ENCODE measurements at regions not wholly inside any gene's neighbourhood (a gene's known extent, or its start where the extent isn't known, plus 50 kb on each side); places are given as distances from the start of the nearest gene placed in this dataset.
"Not testable (repeated sequence)": the region's sequence is repeated elsewhere in the genome, so short reads cannot be mapped to it uniquely, and the experiment has no call there.

GRCh38 chr5:100096328-100096727 is 438.8 kb upstream of the FAM174A start:
- not testable (repeated sequence) for H3K27me3 ChIP-seq (ENCODE audit: control insufficient read depth in 2 of 2, insufficient read depth in 2 of 2, low read length in 2 of 2); H3K36me3 ChIP-seq (ENCODE audit: control insufficient read depth in 2 of 2, insufficient read depth in 2 of 2, low read length in 2 of 2); H3K4me1 ChIP-seq (ENCODE audit: control insufficient read depth in 2 of 2, insufficient read depth in 2 of 2, low read length in 2 of 2); H3K4me3 ChIP-seq (ENCODE audit: low read length in 2 of 2); H3K9ac ChIP-seq (ENCODE audit: low read depth in 1 of 2, low read length in 2 of 2); H3K9me3 ChIP-seq (ENCODE audit: control insufficient read depth in 2 of 2, low read length in 2 of 2); H3K27ac ChIP-seq (ENCODE audit: low read depth in 2 of 2, low read length in 2 of 2)

GRCh38 chr5:100080703-100081102 is 454.5 kb upstream of the FAM174A start:
- H3K4me3 ChIP-seq (ENCODE audit: low read length in 2 of 2); H3K36me3 ChIP-seq (ENCODE audit: control insufficient read depth in 2 of 2, insufficient read depth in 2 of 2, low read length in 2 of 2); H3K9me3 ChIP-seq (ENCODE audit: control insufficient read depth in 2 of 2, low read length in 2 of 2); H3K4me1 ChIP-seq (ENCODE audit: control insufficient read depth in 2 of 2, insufficient read depth in 2 of 2, low read length in 2 of 2); H3K9ac ChIP-seq (ENCODE audit: low read depth in 1 of 2, low read length in 2 of 2); H3K27ac ChIP-seq (ENCODE audit: low read depth in 2 of 2, low read length in 2 of 2); H3K27me3 ChIP-seq (ENCODE audit: control insufficient read depth in 2 of 2, insufficient read depth in 2 of 2, low read length in 2 of 2): not testable (repeated sequence)

- H3K4me3 ChIP-seq (ENCODE audit: low read length in 2 of 2); H3K27ac ChIP-seq (ENCODE audit: low read depth in 2 of 2, low read length in 2 of 2); H3K36me3 ChIP-seq (ENCODE audit: control insufficient read depth in 2 of 2, insufficient read depth in 2 of 2, low read length in 2 of 2); H3K9me3 ChIP-seq (ENCODE audit: control insufficient read depth in 2 of 2, low read length in 2 of 2); H3K9ac ChIP-seq (ENCODE audit: low read depth in 1 of 2, low read length in 2 of 2); H3K4me1 ChIP-seq (ENCODE audit: control insufficient read depth in 2 of 2, insufficient read depth in 2 of 2, low read length in 2 of 2); H3K27me3 ChIP-seq (ENCODE audit: control insufficient read depth in 2 of 2, insufficient read depth in 2 of 2, low read length in 2 of 2): not testable (repeated sequence)
These were observed 456.0 kb upstream of the FAM174A start for GRCh38 chr5:100079163-100079562.

GRCh38 chr5:100066020-100066419 is 469.2 kb upstream of the FAM174A start:
- H3K36me3 ChIP-seq (ENCODE audit: control insufficient read depth in 2 of 2, insufficient read depth in 2 of 2, low read length in 2 of 2); H3K9me3 ChIP-seq (ENCODE audit: control insufficient read depth in 2 of 2, low read length in 2 of 2); H3K27ac ChIP-seq (ENCODE audit: low read depth in 2 of 2, low read length in 2 of 2); H3K4me3 ChIP-seq (ENCODE audit: low read length in 2 of 2); H3K9ac ChIP-seq (ENCODE audit: low read depth in 1 of 2, low read length in 2 of 2); H3K4me1 ChIP-seq (ENCODE audit: control insufficient read depth in 2 of 2, insufficient read depth in 2 of 2, low read length in 2 of 2); H3K27me3 ChIP-seq (ENCODE audit: control insufficient read depth in 2 of 2, insufficient read depth in 2 of 2, low read length in 2 of 2): not testable (repeated sequence)

GRCh38 chr5:100043475-100043874 is 491.7 kb upstream of the FAM174A start:
- Histone ChIP-seq H3K36me3 (ENCODE audit: control insufficient read depth in 2 of 2, insufficient read depth in 2 of 2, low read length in 2 of 2) (no peaks in the 10 kb centered on the region), H3K9ac (ENCODE audit: low read depth in 1 of 2, low read length in 2 of 2) (no peak overlapping the region), H3K4me3 (ENCODE audit: low read length in 2 of 2) (no peak overlapping the region)

GRCh38 chr5:100026606-100027005 is 508.6 kb upstream of the FAM174A start:
- no peaks in the 10 kb centered on the region for H3K4me1 ChIP-seq (ENCODE audit: control insufficient read depth in 2 of 2, insufficient read depth in 2 of 2, low read length in 2 of 2)
- no peak overlapping the region for H3K27ac ChIP-seq (ENCODE audit: low read depth in 2 of 2, low read length in 2 of 2)
- no peaks in the 10 kb centered on the region for H3K9me3 ChIP-seq (ENCODE audit: control insufficient read depth in 2 of 2, low read length in 2 of 2)
- H3K9ac ChIP-seq (ENCODE audit: low read depth in 1 of 2, low read length in 2 of 2), result no peak overlapping the region
- H3K36me3 ChIP-seq (ENCODE audit: control insufficient read depth in 2 of 2, insufficient read depth in 2 of 2, low read length in 2 of 2), result no peaks in the 10 kb centered on the region
- no peaks in the 10 kb centered on the region for H3K27me3 ChIP-seq (ENCODE audit: control insufficient read depth in 2 of 2, insufficient read depth in 2 of 2, low read length in 2 of 2)
- no peak overlapping the region for H3K4me3 ChIP-seq (ENCODE audit: low read length in 2 of 2)

More at GRCh38 chr5:100043475-100043874, 491.7 kb upstream of the FAM174A start:
- Histone ChIP-seq H3K27ac (ENCODE audit: low read depth in 2 of 2, low read length in 2 of 2) (no peak overlapping the region), H3K27me3 (ENCODE audit: control insufficient read depth in 2 of 2, insufficient read depth in 2 of 2, low read length in 2 of 2) (no peaks in the 10 kb centered on the region), H3K4me1 (ENCODE audit: control insufficient read depth in 2 of 2, insufficient read depth in 2 of 2, low read length in 2 of 2) (no peaks in the 10 kb centered on the region), H3K9me3 (ENCODE audit: control insufficient read depth in 2 of 2, low read length in 2 of 2) (no peaks in the 10 kb centered on the region)

- no peaks in the 10 kb centered on the region for H3K27me3 ChIP-seq (ENCODE audit: control insufficient read depth in 2 of 2, insufficient read depth in 2 of 2, low read length in 2 of 2)
- no peak overlapping the region for H3K27ac ChIP-seq (ENCODE audit: low read depth in 2 of 2, low read length in 2 of 2)
- H3K36me3 ChIP-seq (ENCODE audit: control insufficient read depth in 2 of 2, insufficient read depth in 2 of 2, low read length in 2 of 2), result no peaks in the 10 kb centered on the region
- H3K9me3 ChIP-seq (ENCODE audit: control insufficient read depth in 2 of 2, low read length in 2 of 2), result no peaks in the 10 kb centered on the region
- H3K4me1 ChIP-seq (ENCODE audit: control insufficient read depth in 2 of 2, insufficient read depth in 2 of 2, low read length in 2 of 2), result no peaks in the 10 kb centered on the region
- no peak overlapping the region for H3K4me3 ChIP-seq (ENCODE audit: low read length in 2 of 2)
- H3K9ac ChIP-seq (ENCODE audit: low read depth in 1 of 2, low read length in 2 of 2), result no peak overlapping the region
These were observed 511.6 kb upstream of the FAM174A start for GRCh38 chr5:100023536-100023935.

- H3K27me3 ChIP-seq (ENCODE audit: control insufficient read depth in 2 of 2, insufficient read depth in 2 of 2, low read length in 2 of 2), result no peaks in the 10 kb centered on the region
- no peak overlapping the region for H3K9ac ChIP-seq (ENCODE audit: low read depth in 1 of 2, low read length in 2 of 2)
- H3K36me3 ChIP-seq (ENCODE audit: control insufficient read depth in 2 of 2, insufficient read depth in 2 of 2, low read length in 2 of 2), result no peaks in the 10 kb centered on the region
- no peak overlapping the region for H3K4me3 ChIP-seq (ENCODE audit: low read length in 2 of 2)
- no peaks in the 10 kb centered on the region for H3K4me1 ChIP-seq (ENCODE audit: control insufficient read depth in 2 of 2, insufficient read depth in 2 of 2, low read length in 2 of 2)
- H3K27ac ChIP-seq (ENCODE audit: low read depth in 2 of 2, low read length in 2 of 2), result no peak overlapping the region
- H3K9me3 ChIP-seq (ENCODE audit: control insufficient read depth in 2 of 2, low read length in 2 of 2), result no peaks in the 10 kb centered on the region
These were observed 517.5 kb upstream of the FAM174A start for GRCh38 chr5:100017520-100018262.

GRCh38 chr5:100013305-100013704 is 521.9 kb upstream of the FAM174A start:
- not testable (repeated sequence) for H3K9me3 ChIP-seq (ENCODE audit: control insufficient read depth in 2 of 2, low read length in 2 of 2); H3K27me3 ChIP-seq (ENCODE audit: control insufficient read depth in 2 of 2, insufficient read depth in 2 of 2, low read length in 2 of 2); H3K27ac ChIP-seq (ENCODE audit: low read depth in 2 of 2, low read length in 2 of 2); H3K36me3 ChIP-seq (ENCODE audit: control insufficient read depth in 2 of 2, insufficient read depth in 2 of 2, low read length in 2 of 2); H3K4me1 ChIP-seq (ENCODE audit: control insufficient read depth in 2 of 2, insufficient read depth in 2 of 2, low read length in 2 of 2); H3K4me3 ChIP-seq (ENCODE audit: low read length in 2 of 2); H3K9ac ChIP-seq (ENCODE audit: low read depth in 1 of 2, low read length in 2 of 2)

- H3K4me1 ChIP-seq (ENCODE audit: control insufficient read depth in 2 of 2, insufficient read depth in 2 of 2, low read length in 2 of 2); H3K4me3 ChIP-seq (ENCODE audit: low read length in 2 of 2); H3K36me3 ChIP-seq (ENCODE audit: control insufficient read depth in 2 of 2, insufficient read depth in 2 of 2, low read length in 2 of 2); H3K27me3 ChIP-seq (ENCODE audit: control insufficient read depth in 2 of 2, insufficient read depth in 2 of 2, low read length in 2 of 2); H3K9me3 ChIP-seq (ENCODE audit: control insufficient read depth in 2 of 2, low read length in 2 of 2); H3K9ac ChIP-seq (ENCODE audit: low read depth in 1 of 2, low read length in 2 of 2); H3K27ac ChIP-seq (ENCODE audit: low read depth in 2 of 2, low read length in 2 of 2): not testable (repeated sequence)
These were observed 524.0 kb upstream of the FAM174A start for GRCh38 chr5:100011160-100011559.

GRCh38 chr5:100004969-100005368 is 530.2 kb upstream of the FAM174A start:
- no peaks in the 10 kb centered on the region for H3K36me3 ChIP-seq (ENCODE audit: control insufficient read depth in 2 of 2, insufficient read depth in 2 of 2, low read length in 2 of 2)
- no peaks in the 10 kb centered on the region for H3K4me1 ChIP-seq (ENCODE audit: control insufficient read depth in 2 of 2, insufficient read depth in 2 of 2, low read length in 2 of 2)
- H3K27me3 ChIP-seq (ENCODE audit: control insufficient read depth in 2 of 2, insufficient read depth in 2 of 2, low read length in 2 of 2), result no peaks in the 10 kb centered on the region
- no peak overlapping the region for H3K27ac ChIP-seq (ENCODE audit: low read depth in 2 of 2, low read length in 2 of 2)
- no peak overlapping the region for H3K9ac ChIP-seq (ENCODE audit: low read depth in 1 of 2, low read length in 2 of 2)
- H3K9me3 ChIP-seq (ENCODE audit: control insufficient read depth in 2 of 2, low read length in 2 of 2), result peaks cover 0 to 3% of the 10 kb centered on the region in 2 donors
- no peak overlapping the region for H3K4me3 ChIP-seq (ENCODE audit: low read length in 2 of 2)

Data from mucosa of rectum (tissue), 2 donors.